HCT116 (cell line): ENCODE measurements at regions not wholly inside any gene's neighbourhood (a gene's known extent, or its start where the extent isn't known, plus 50 kb on each side); places are given as distances from the start of the nearest gene placed in this dataset.

Experiments
- CTCF ChIP-seq, 3 experiments: fragments of 200-600 bp in 1 of 3; sonication (generic) in 1 of 3; IDR thresholded peaks in 2 of 3; conservative IDR thresholded peaks in 1 of 3; 2 replicates each; pipeline ENCODE4 v1.5.1; 2012 to 2017; ENCODE audit warnings: low read depth in 2 of 3, low read length in 2 of 3, antibody characterized with exemption in 1 of 3, borderline replicate concordance in 1 of 3, control low read depth in 1 of 3, mild to moderate bottlenecking in 1 of 3, mixed read lengths in 1 of 3, mixed run types in 1 of 3, moderate library complexity in 1 of 3; ENCODE audit not compliant: insufficient read depth in 1 of 3
- EZH2phosphoT487 ChIP-seq: fragments of 200-600 bp; IDR thresholded peaks from 2 replicates; pipeline ENCODE4 v1.6.1; 2018; ENCODE audit warnings: antibody characterized with exemption, borderline replicate concordance
- TCF7L2 ChIP-seq: IDR thresholded peaks from 2 replicates; pipeline ENCODE4 v1.7.0; 2011; ENCODE audit warnings: borderline replicate concordance, inconsistent platforms; ENCODE audit not compliant: insufficient read depth, insufficient read length; ENCODE audit errors: extremely low read depth

DNA sequence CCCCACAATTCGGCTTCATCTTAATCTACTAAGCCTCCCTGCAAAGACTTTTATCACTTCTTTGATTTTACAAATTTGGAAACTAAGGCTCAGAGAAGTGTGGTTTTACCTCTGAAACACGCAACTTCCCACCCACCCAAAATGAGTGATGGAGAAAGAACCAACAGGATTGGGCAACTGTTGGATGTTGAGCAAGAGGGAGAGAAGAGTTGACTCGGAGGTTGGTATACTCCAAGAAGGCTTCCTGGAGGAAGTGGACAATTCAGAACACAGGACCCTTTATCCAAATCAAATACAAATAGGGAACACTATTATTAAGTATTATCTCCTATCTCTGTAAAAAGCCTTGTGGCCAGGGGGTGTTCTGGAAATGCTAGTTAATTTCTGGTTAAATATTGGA lies 323.0 kb downstream of the C16orf95 start:
- TF ChIP-seq CTCF (IDR thresholded peaks at IDR 0.05 in 2 of 3, conservative IDR thresholded peaks at IDR 0.05 in 1 of 3; ENCODE audit: borderline replicate concordance in 1 of 3, insufficient read depth in 1 of 3, low read depth in 2 of 3, low read length in 2 of 3) (no peak), TCF7L2 (no peak), EZH2phosphoT487 (no peak)
